Esophagus muscularis mucosa (tissue), 4 donors: ENCODE measurements at regions not wholly inside any gene's neighbourhood (a gene's known extent, or its start where the extent isn't known, plus 50 kb on each side); places are given as distances from the start of the nearest gene placed in this dataset.

Source experiments
- DNase-seq: peaks from one replicate; pipeline ENCODE4 v3.0.0-alpha.2; 2017; ENCODE audit errors: extremely low spot score
- H3K27ac ChIP-seq, 4 donors: fragments of 200-600 bp; sonication (generic); replicated peaks in 1 of 4; 1 replicate in 3 of 4; 2 replicates in 1 of 4; pipeline ENCODE4 v1.5.1; 2016 to 2019; ENCODE audit warnings: mild to moderate bottlenecking in 1 of 4
- H3K27me3 ChIP-seq, 4 donors: fragments of 200-600 bp; sonication (generic); one replicate each; pipeline versions ENCODE4 v1.5.1 to v1.6.0; 2016 to 2019
- H3K36me3 ChIP-seq, 4 donors: fragments of 200-600 bp; sonication (generic); one replicate each; pipeline ENCODE4 v1.5.1; 2016 to 2019
- H3K4me1 ChIP-seq, 4 donors: fragments of 200-600 bp; sonication (generic); one replicate each; pipeline ENCODE4 v1.5.1; 2016 to 2019
- H3K4me3 ChIP-seq, 4 donors: fragments of 200-600 bp; sonication (generic); 1 replicate in 2 of 4; 2 replicates in 2 of 4; pipeline ENCODE4 v1.5.1; 2016 to 2019; ENCODE audit warnings: mild to moderate bottlenecking in 4 of 4, moderate library complexity in 1 of 4
- H3K9me3 ChIP-seq, 4 donors: fragments of 200-600 bp; sonication (generic); 1 replicate in 3 of 4; 2 replicates in 1 of 4; pipeline ENCODE4 v1.5.1; 2016 to 2019
- CTCF ChIP-seq, 3 experiments: fragments of 200-600 bp in 2 of 3; fragments of 450-650 bp in 1 of 3; sonication (generic) in 2 of 3; IDR thresholded peaks; one replicate each; pipeline ENCODE4 v1.5.1; 2017 to 2019; ENCODE audit warnings: antibody characterized with exemption in 3 of 3, mild to moderate bottlenecking in 2 of 3, moderate library complexity in 1 of 3
- EP300 ChIP-seq: sonication (generic); formaldehyde crosslinking; IDR thresholded peaks from one replicate; pipeline ENCODE4 v1.6.1; 2017; ENCODE audit warnings: antibody characterized with exemption
- POLR2A ChIP-seq: fragments of 450-650 bp; IDR thresholded peaks from one replicate; pipeline ENCODE4 v1.6.1; 2017; ENCODE audit warnings: antibody characterized with exemption, moderate library complexity, mild to moderate bottlenecking, low read depth
- POLR2AphosphoS5 ChIP-seq, 2 donors: sonication (generic); formaldehyde crosslinking; IDR thresholded peaks; one replicate each; pipeline ENCODE4 v1.6.1; 2017; ENCODE audit warnings: antibody characterized with exemption in 2 of 2
- WGBS: methylation state at CpG from one replicate; pipeline ENCODE4 v1.1.5; 2018; 5-methylcytosine and 5-hydroxymethylcytosine counted together
- intact Hi-C: fragments of 100-400 bp; cut with DNase I; formaldehyde crosslinking; loops from one replicate; pipeline ENCODE4 v1.15.1; 2023

DNA sequence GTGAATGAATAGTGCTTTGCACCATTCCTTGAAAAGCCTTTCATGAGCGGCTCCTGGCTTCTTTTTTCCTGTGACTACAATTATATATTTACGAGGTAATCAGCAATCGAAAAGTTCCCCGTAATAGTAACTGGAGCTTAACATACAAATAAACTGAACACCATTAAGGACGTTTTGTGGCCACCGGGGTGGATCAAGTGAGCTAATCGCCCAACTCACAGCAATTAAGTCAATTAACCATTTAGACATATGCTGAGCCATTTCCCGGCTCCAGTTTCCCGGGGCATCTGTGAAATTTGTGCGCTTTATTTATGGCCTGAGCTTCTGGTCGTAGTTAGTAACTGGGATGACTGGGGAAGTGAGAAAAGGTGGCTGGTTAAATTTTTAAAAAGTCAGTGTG lies 465.2 kb downstream of the MIAT start:
- H3K36me3 ChIP-seq, result no peaks in the 10 kb centered on the region
- no peak for DNase-seq
- no peak for TF ChIP-seq POLR2AphosphoS5 (IDR thresholded peaks at IDR 0.05)
- no peak for TF ChIP-seq POLR2A
- no peak for TF ChIP-seq CTCF (IDR thresholded peaks at IDR 0.05)
- TF ChIP-seq EP300, result no peak
- H3K4me1 ChIP-seq, result peaks cover 0 to 20% (median 16%) of the 10 kb centered on the region in 4 donors
- H3K27ac ChIP-seq, result no peak overlapping the region
- H3K9me3 ChIP-seq, result peaks cover 0 to 8% (median 3%) of the 10 kb centered on the region in 4 donors
- 91% methylated on average over 11 of the region's 11 CpGs for WGBS
- H3K4me3 ChIP-seq, result no peak overlapping the region
- H3K27me3 ChIP-seq, result no peaks in the 10 kb centered on the region
- intact Hi-C loops, result no loop called here

GRCh38 chr22:27123880-27124279 lies 466.5 kb downstream of the MIAT start:
- WGBS, result 100% methylated on average over 1 of the region's 1 CpG
- DNase-seq, result no peak
- intact Hi-C loops, result no loop called here
- Histone ChIP-seq H3K36me3 (no peaks in the 10 kb centered on the region), H3K27ac (peak overlapping the region; percentile 65 to 80 (median 68)), H3K4me3 (peak overlapping the region in 1 of 4 donors; percentile 25), H3K9me3 (peaks cover 0 to 8% (median 3%) of the 10 kb centered on the region in 4 donors), H3K4me1 (peaks cover 4 to 28% (median 23%) of the 10 kb centered on the region in 4 donors), H3K27me3 (no peaks in the 10 kb centered on the region)
- no peak for TF ChIP-seq EP300
- TF ChIP-seq POLR2AphosphoS5 (IDR thresholded peaks at IDR 0.05), result no peak
- no peak for TF ChIP-seq CTCF (IDR thresholded peaks at IDR 0.05)
- TF ChIP-seq POLR2A, result no peak

DNA sequence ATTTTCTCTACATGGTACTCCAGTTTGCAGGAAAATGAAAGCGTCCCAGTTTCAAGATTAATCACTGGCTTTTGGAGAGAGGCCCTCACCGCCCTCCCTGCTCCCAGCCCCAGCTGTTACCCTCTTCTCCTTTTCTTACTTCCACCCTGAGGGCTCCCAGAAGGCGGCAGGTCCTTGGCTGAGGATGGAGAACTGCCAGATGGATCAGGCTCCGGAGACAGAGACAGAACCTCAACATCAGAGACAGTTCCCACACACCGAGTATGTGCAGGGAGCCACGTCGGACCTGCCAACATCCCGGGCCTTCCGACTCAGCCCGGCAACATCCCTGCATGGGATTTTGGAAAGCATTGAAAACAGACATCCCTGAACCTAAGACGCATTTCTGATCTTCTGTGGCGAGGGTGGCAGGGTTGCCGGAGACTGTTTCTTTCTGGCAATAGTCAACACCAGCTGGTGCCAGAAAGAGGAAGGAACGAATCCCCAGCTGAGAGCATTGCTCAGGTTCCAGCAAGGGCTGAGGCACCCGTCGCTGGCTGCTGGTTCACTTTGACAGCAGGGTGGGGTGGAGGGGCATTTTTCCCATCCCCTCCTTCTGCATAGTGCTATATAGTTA lies 467.1 kb downstream of the MIAT start:
- peaks cover 0 to 8% (median 3%) of the 10 kb centered on the region in 4 donors for H3K9me3 ChIP-seq
- H3K36me3 ChIP-seq, result no peaks in the 10 kb centered on the region
- peak overlapping the region; percentile 65 to 80 (median 68) for H3K27ac ChIP-seq
- H3K4me1 ChIP-seq, result peaks cover 4 to 34% (median 29%) of the 10 kb centered on the region in 4 donors
- peak overlapping the region; percentile 6 to 25 (median 20) for H3K4me3 ChIP-seq
- DNase-seq, result no peak
- intact Hi-C loops, result no loop called here
- WGBS, result 26% methylated on average over 16 of the region's 16 CpGs
- no peaks in the 10 kb centered on the region for H3K27me3 ChIP-seq
- TF ChIP-seq EP300 (no peak), POLR2A (no peak), POLR2AphosphoS5 (IDR thresholded peaks at IDR 0.05) (peak; percentile 30 to 51), CTCF (IDR thresholded peaks at IDR 0.05) (no peak)

- Histone ChIP-seq H3K27ac (no peak overlapping the region), H3K27me3 (no peaks in the 10 kb centered on the region), H3K4me1 (peaks cover 4 to 34% (median 29%) of the 10 kb centered on the region in 4 donors), H3K9me3 (no peaks in the 10 kb centered on the region), H3K4me3 (no peak overlapping the region), H3K36me3 (no peaks in the 10 kb centered on the region)
- no peak for DNase-seq
- WGBS, result 93% methylated on average over 3 of the region's 3 CpGs
- TF ChIP-seq POLR2AphosphoS5 (IDR thresholded peaks at IDR 0.05) (no peak), POLR2A (no peak), CTCF (IDR thresholded peaks at IDR 0.05) (no peak), EP300 (no peak)
- intact Hi-C loops, result no loop called here
Observed at GRCh38 chr22:27125539-27125938, 468.2 kb downstream of the MIAT start.

GRCh38 chr22:27127911-27128310 lies 470.5 kb downstream of the MIAT start:
- TF ChIP-seq POLR2A (no peak), EP300 (no peak), POLR2AphosphoS5 (IDR thresholded peaks at IDR 0.05) (no peak), CTCF (IDR thresholded peaks at IDR 0.05) (no peak)
- Histone ChIP-seq H3K4me1 (peaks cover 4 to 34% (median 29%) of the 10 kb centered on the region in 4 donors), H3K27ac (no peak overlapping the region), H3K27me3 (no peaks in the 10 kb centered on the region), H3K36me3 (no peaks in the 10 kb centered on the region), H3K9me3 (no peaks in the 10 kb centered on the region), H3K4me3 (no peak overlapping the region)
- WGBS, result 88% methylated on average over 5 of the region's 5 CpGs
- DNase-seq, result no peak
- intact Hi-C loops, result no loop called here
